ENCODE measurements at regions not wholly inside any gene's neighbourhood (a gene's known extent, or its start where the extent isn't known, plus 50 kb on each side); places are given as distances from the start of the nearest gene placed in this dataset.
"Not testable (repeated sequence)": the region's sequence is repeated elsewhere in the genome, so short reads cannot be mapped to it uniquely, and the experiment has no call there.

- ATAC-seq: no peak
Measured at GRCh38 chr3:171915275-171915674, 72.1 kb downstream of the TMEM212 start.

GRCh38 chr3:171916888-171917287, 73.7 kb downstream of the TMEM212 start:
- DNase-seq (ENCODE audit: low spot score) (no peak), ATAC-seq (no peak)

More at GRCh38 chr3:171915275-171915674, 72.1 kb downstream of the TMEM212 start:
- no peak for DNase-seq (ENCODE audit: low spot score)

DNA sequence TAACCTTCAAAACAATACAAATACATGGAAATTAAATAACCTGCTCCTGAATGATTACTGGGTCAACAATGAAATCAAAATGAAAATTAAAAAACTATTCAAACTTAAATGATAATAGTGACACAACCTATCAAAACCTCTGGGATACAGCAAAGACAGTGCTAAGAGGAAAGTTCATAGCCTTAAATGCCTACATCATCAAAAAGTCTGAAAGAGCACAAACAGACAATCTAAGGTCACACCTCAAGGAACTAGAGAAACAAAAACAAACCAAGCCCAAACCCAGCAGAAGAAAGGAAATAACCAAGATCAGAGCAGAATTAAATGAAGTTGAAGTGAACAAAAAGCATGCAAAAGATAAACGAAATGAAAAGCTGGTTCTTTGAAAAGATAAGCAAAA, 79.5 kb downstream of the TMEM212 start:
- DNase-seq (ENCODE audit: low spot score); ATAC-seq: not testable (repeated sequence)

DNA sequence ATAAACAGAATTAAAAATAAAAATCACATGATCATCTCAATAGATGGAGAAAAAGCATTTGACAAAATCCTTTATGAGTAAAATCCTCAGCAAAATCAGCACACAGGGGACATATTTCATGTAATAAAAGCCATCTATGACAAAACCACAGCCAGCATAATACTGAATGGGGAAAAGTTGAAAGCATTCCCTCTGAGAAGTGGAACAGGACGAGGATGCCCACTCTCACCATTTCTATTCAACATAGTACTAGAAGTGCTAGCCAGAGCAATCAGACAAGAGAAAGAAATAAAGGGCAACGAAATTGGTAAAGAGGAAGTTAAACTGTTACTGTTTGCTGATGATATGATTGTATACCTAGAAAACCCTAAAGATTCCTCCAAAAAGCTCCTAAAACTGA, 80.5 kb downstream of the TMEM212 start:
- not testable (repeated sequence) for DNase-seq (ENCODE audit: low spot score); ATAC-seq

DNA sequence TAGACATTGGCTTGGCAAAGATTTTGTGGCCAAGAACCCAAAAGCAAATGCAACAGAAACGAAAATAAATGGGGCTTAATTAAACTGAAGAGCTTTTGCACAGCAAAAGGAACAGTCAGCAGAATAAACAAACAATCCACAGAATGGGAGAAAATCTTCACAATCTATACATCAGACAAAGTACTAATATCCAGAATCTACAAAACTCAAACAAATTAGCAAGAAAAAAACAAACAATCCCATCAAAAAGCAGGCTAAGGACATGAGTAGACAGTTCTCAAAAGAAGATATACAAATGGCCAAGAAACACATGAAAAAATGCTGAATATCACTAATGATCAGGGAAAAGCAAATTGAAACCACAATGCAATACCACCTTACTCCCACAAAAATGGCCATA, 81.7 kb downstream of the TMEM212 start:
- ATAC-seq; DNase-seq (ENCODE audit: low spot score): not testable (repeated sequence)

DNA sequence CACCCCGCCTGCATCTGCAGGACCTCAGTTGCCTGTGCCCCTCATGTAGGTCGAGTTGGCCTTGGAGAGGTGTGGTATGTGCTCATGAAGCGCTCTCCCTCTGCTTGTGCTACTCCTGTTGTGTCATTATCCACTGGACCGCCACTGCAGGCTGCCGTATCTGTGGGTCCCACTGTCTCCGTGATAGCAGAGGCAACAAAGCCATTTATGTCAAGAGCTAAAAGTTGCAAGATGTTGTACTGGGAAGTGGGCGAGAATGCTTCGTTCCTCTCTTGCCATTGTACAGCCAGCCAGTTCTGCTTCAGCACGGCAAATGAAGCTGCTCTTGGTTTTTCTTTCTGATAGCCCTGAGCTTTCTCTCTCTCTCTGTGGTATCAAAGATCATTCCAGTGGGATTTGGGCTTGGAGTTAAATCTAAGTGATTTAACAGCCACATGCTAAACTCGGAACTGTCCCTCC, 89.0 kb downstream of the TMEM212 start:
- DNase-seq (ENCODE audit: low spot score) (no peak), ATAC-seq (peak; percentile 43)

DNA sequence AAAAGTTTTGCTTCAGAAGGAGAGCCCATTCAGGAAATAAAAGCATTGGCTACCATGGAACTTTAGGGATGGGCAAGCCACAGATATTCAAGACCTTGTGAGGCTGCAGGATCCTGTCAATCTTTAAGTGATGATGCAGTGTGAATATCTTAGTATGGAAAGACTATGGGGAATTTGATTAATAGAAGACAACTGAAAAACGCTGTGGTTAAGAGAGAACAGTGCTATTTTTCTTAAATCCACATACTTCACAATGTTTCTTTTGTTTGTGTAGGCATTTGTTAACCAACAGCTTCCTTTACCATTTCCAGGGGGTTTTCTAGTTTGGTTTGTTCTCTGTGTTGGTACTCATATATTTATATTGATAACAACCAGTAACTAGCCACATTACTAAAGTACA, 90.3 kb downstream of the TMEM212 start:
- no peak for ATAC-seq

DNA sequence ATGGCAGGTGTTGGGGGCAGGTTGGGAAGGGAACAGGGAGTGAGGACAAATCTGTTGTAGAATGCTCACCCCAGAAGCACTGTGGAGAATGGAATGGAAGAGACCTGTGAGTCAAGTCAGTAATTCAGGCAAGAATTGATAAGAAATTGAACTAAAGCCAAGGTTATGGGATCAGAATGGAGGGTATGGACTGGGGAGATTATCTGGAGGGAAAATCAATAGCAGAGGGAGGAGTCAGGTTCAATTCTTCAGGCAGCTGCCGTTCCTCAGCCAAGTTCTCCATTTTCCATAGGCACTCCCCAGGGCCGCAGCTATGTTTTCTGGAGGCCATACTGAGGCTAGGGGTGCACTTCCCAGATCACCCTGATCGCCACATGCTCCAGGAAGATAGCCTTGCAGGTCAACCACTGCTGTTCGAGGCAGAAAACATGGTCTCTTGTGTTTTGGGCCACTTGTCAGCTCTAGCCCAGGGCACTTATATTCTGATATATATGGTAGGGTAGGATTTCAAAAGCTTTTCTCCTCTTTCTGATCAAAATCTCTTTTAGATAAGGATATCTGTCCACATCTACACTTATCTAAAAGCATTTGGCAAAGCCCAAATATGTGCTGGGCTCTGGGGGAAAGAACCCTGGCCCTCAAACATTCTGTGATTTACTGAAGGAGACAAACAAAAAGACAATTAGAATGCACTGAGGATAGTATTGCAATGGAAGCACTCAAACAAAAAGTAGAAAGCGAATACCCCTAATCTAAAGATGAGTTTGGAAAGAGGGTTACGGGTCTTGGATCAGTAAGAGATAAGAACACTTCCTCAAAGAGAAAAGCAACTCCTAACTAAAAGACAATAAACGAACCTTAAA, 92.3 kb downstream of the TMEM212 start:
- no peak for DNase-seq (ENCODE audit: low spot score)
- peak; percentile 50 for ATAC-seq

More for the DNA sequence above, 90.3 kb downstream of the TMEM212 start:
- DNase-seq (ENCODE audit: low spot score): no peak

- ATAC-seq: peak; percentile 26
- DNase-seq (ENCODE audit: low spot score): no peak
Measured at GRCh38 chr3:171936191-171936841, 93.2 kb downstream of the TMEM212 start.

DNA sequence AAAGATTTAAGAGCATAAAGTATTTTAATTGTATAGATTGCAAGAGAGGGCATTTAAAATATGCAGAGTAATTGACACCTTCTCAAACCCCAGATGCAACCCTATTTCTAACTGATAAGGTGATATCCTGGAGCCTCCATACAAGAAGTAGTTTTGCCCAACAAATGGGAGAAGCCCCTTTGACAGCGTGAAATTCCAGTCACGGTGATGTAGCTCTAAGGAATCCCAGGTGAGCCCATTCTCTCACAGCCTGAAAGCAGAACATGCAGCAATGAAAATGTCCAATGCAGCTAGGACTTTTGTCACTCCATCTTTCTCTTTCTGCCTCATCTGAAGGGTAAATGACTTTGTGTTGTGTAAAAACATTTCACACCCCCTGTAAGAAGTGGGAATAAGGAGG, 96.4 kb downstream of the TMEM212 start:
- ATAC-seq: no peak
- no peak for DNase-seq (ENCODE audit: low spot score)

GRCh38 chr3:171940151-171940649, 97.1 kb downstream of the TMEM212 start:
- no peak for DNase-seq (ENCODE audit: low spot score)
- no peak for ATAC-seq

DNA sequence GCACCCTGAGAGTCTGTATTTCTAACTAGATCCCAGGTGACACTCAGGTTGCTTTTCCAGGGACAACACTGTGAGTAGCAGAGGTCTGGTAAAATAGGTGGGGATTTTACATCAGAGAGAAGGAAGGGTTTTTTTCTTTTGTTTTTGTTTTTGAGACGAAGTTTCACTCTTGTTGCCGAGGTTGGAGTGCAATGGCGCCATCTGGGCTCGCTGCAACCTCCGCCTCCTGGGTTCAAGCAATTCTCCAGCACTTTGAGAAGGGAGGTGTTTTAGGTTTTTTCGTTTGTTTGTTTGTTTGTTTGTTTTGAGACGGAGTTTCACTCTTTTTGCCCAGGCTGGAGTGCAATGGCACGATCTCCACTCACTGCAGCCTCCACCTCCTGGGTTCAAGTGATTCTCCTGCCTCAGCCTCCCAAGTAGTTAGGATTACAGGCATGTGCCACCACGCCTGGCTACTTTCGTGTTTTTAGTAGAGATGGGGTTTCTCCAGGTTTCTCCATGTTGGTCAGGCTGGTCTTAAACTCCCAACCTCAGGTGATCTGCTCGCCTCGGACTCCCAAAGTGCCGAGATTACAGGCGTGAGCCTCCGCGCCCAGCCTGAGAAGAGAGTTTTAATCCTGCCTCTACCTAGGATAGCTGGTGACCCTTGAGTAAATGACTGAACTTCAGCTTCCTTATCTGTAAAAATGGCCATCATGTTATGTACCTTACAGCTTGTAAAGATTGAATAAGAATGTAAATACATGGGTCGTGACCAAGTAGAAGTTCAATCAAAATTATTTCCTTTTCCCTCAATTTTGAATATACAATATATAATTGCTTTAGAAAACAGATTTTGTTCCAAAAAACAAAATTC, 95.9 kb upstream of the FNDC3B start:
- no peak for DNase-seq (ENCODE audit: low spot score)
- no peak for ATAC-seq

DNA sequence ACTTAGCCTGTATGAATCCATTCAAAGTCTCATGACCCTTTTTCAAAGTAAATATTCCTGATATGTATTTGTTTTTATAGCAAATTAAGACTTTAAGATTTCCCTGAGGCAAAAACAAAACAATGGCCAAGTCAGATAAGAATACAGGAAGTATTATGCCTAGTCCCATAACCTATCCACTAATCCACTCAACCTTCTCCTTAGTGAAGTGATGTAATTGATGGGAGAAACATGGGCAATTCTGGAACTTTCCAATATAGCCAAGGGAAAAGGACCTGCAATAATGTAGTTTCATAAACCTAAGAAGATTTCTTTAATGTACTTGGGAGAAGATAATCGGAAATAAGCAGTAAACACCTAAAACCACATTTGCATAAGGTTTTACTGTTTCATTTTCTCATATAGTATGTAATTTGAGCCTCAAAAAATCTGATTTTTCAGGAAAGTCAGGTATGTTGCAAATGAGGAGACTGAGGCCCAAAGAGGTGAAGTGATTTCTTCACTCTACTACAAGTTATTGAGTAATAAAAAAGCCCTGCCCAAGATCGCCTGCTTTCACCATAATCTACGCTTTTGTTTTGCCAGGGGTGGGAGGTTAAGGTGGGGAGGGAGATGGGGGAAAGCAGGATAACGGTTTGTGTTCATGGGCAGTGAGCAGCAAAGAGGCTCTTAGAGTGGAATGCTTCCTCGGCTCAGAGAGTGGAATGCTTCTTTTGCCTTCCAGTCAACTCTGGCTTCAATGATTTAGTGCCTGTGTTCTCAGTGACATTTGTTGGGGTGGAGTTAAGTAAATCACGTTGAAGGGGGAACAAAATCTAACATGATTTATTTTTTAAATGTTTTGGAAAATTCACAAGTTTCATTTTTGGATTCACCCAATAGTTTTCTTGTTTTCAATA, 95.0 kb upstream of the FNDC3B start:
- DNase-seq (ENCODE audit: low spot score): no peak
- ATAC-seq: peak; percentile 41

DNA sequence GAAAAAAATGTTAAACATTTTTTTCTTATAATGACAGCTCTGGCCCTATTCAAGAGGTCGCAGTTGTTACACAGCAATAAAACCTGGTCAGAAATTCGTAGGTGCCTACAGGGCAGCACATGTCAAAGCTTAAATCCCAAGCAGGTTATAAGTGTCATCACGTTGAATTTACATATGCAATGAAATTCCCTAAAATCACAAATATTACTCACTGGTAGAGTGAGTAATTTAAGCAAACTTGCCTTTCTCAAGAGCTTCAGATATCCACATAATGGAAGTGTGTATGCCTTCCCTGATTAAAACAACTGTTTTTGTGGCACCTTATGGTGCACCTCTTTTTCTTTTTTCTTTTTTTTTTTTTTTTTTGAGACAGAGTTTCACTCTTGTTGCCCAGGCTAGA, 90.7 kb upstream of the FNDC3B start:
- ATAC-seq (no peak), DNase-seq (ENCODE audit: low spot score) (no peak)

- ATAC-seq: no peak
- DNase-seq (ENCODE audit: low spot score): no peak
Measured at GRCh38 chr3:171949554-171949953, 89.8 kb upstream of the FNDC3B start.

- no peak for ATAC-seq
- DNase-seq (ENCODE audit: low spot score): no peak
Measured at GRCh38 chr3:171950373-171950772, 89.0 kb upstream of the FNDC3B start.

- ATAC-seq (no peak), DNase-seq (ENCODE audit: low spot score) (no peak)
Measured at GRCh38 chr3:171951597-171951996, 87.8 kb upstream of the FNDC3B start.

GRCh38 chr3:171953301-171954022, 85.9 kb upstream of the FNDC3B start:
- ATAC-seq: no peak
- DNase-seq (ENCODE audit: low spot score): no peak

DNA sequence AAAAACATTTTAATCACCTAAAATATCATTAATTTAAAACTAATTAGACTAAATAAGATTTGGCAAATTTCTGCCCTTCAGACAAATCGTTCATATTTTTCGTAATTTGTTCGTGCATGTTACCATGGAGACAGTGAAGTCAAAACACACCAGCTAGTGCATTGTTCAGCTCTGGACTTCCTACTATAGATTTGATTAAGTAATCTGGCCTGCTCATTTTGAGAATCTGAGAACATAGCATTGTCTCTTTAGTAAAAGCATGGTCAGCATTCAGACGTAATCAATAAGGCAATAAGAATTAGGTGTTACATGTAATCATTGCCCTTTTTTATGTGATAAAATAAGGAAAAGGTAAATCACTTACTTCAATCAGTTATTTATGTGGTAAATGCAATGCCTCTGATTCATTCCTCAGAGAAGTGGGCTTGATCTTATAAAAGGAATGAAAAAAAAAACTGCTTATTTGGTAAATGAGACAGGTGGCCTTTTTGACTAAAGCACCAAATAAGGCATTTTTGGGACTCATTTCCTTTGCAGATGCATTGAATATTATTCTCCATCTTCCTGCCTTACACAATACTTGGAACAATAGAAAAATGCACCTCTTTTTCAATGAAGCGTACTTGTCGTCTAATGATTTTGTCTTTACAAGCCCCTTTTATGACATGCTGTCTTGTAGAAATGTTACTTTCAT, 84.5 kb upstream of the FNDC3B start:
- no peak for DNase-seq (ENCODE audit: low spot score)
- no peak for ATAC-seq

All from left lobe of liver (tissue), 2 donors.